ENCODE measurements at regions not wholly inside any gene's neighbourhood (a gene's known extent, or its start where the extent isn't known, plus 50 kb on each side); places are given as distances from the start of the nearest gene placed in this dataset.

GRCh38 chr1:218664385-218665170 is 319.4 kb downstream of the TGFB2 start:
- no peak for FAIRE-seq
- BruUV-seq (replicated peaks) = no TSS peak
- no peak overlapping the region for H2AFZ ChIP-seq (ENCODE audit: control insufficient read depth, low read depth, low read length)
- no peak for ATAC-seq
- in situ Hi-C loops (cut with MboI) (no loop called here), intact Hi-C loops (cut with micrococcal nuclease; ENCODE audit: unreplicated experiment) (no loop called here)
- no peak overlapping the region for H3K4me2 ChIP-seq (ENCODE audit: control insufficient read depth, insufficient read depth)
- no peaks in the 10 kb centered on the region for H3K4me1 ChIP-seq (ENCODE audit: control insufficient read depth, insufficient read depth, low read length)
- ChIA-PET SMC1A (ENCODE audit: uncharacterized antibody, unreplicated experiment) (interaction anchor here (0.6 kb wide), 1 partner anchor 15 kb away, joined by 3 read pairs; no protein-coding TSS in a partner anchor), RAD21 (ENCODE audit: unreplicated experiment) (no interaction called here), CTCF (interaction anchor here (0.6 kb wide), 1 partner anchor 229 kb away, joined by 3 read pairs; no protein-coding TSS in a partner anchor), POLR2A (no interaction called here)
- no peaks in the 10 kb centered on the region for H3K36me3 ChIP-seq (ENCODE audit: control insufficient read depth in 2 of 2, insufficient read depth in 2 of 2, low read length in 1 of 2)
- 31% methylated on average over 3 of the region's 3 CpGs for WGBS (ENCODE audit: insufficient coverage, insufficient replicate concordance, low lambda C conversion rate, missing lambda C conversion rate)
- no peak for DNase-seq (ENCODE audit: low read depth, low spot score)
- H3K27ac ChIP-seq (ENCODE audit: control insufficient read depth, insufficient read depth) = no peak overlapping the region
- no peaks in the 10 kb centered on the region for H3K79me2 ChIP-seq (ENCODE audit: control insufficient read depth, insufficient read depth, low read length)
- H4K20me1 ChIP-seq (ENCODE audit: control insufficient read depth, insufficient read depth) = no peaks in the 10 kb centered on the region
- no peak overlapping the region for H3K9ac ChIP-seq (ENCODE audit: control insufficient read depth, insufficient read depth, low read length)
- H3K27me3 ChIP-seq (replicated peaks in 1 of 2; ENCODE audit: control insufficient read depth in 2 of 2, insufficient read depth in 2 of 2, low read length in 1 of 2) = no peaks in the 10 kb centered on the region; a peak in 1 of 4 replicates
- no peak overlapping the region for H3K4me3 ChIP-seq
- TF ChIP-seq ZBTB33 (IDR thresholded peaks at IDR 0.05) (no peak), PRDM15 (CRISPR knock-in tag; IDR thresholded peaks at IDR 0.05) (no peak), GATAD2B (conservative IDR thresholded peaks at IDR 0.05; ENCODE audit: low read depth) (no peak), REST (IDR thresholded peaks at IDR 0.05; ENCODE audit: low read depth, low read length) (no peak)
- H3K9me3 ChIP-seq (replicated peaks; ENCODE audit: control insufficient read depth, insufficient read depth, low read length) = no peaks in the 10 kb centered on the region

Measured in GM12878 (cell line).